Liver (tissue), 8 donors: ENCODE measurements at regions not wholly inside any gene's neighbourhood (a gene's known extent, or its start where the extent isn't known, plus 50 kb on each side); places are given as distances from the start of the nearest gene placed in this dataset.

Source experiments
- DNase-seq: peaks from one replicate; pipeline ENCODE4 v3.0.0-alpha.2; 2017; ENCODE audit warnings: low spot score
- H3K27ac ChIP-seq, 2 donors: one replicate each; pipeline ENCODE4 v1.7.0; 2013; ENCODE audit warnings: inconsistent platforms in 2 of 2, low read length in 2 of 2, control low read depth in 1 of 2, low read depth in 1 of 2, mild to moderate bottlenecking in 1 of 2
- H3K27me3 ChIP-seq, 4 donors: one replicate each; pipeline versions ENCODE4 v1.6.1 to v1.7.0; 2013; ENCODE audit warnings: low read length in 3 of 4, inconsistent platforms in 1 of 4, mild to moderate bottlenecking in 1 of 4, moderate library complexity in 1 of 4; ENCODE audit not compliant: control insufficient read depth in 4 of 4, insufficient read depth in 4 of 4
- H3K36me3 ChIP-seq, 4 donors: one replicate each; pipeline versions ENCODE4 v1.6.1 to v1.7.0; 2013; ENCODE audit warnings: low read length in 3 of 4, mild to moderate bottlenecking in 3 of 4, low read depth in 1 of 4, moderate library complexity in 1 of 4; ENCODE audit not compliant: control insufficient read depth in 4 of 4, insufficient read depth in 3 of 4
- H3K4me1 ChIP-seq, 4 donors: one replicate each; pipeline versions ENCODE4 v1.6.1 to v1.7.0; 2013; ENCODE audit warnings: low read length in 3 of 4, mild to moderate bottlenecking in 3 of 4, moderate library complexity in 1 of 4; ENCODE audit not compliant: control insufficient read depth in 4 of 4, insufficient read depth in 4 of 4
- H3K4me3 ChIP-seq, 3 donors: one replicate each; pipeline versions ENCODE4 v1.6.1 to v1.7.0; 2013; ENCODE audit warnings: low read length in 3 of 3, control low read depth in 1 of 3, low read depth in 1 of 3, mild to moderate bottlenecking in 1 of 3
- H3K9ac ChIP-seq, 2 donors: one replicate each; pipeline ENCODE4 v1.7.0; 2013; ENCODE audit warnings: low read length in 2 of 2, mild to moderate bottlenecking in 2 of 2, moderate library complexity in 2 of 2, control low read depth in 1 of 2, low read depth in 1 of 2
- H3K9me3 ChIP-seq, 4 donors: one replicate each; pipeline versions ENCODE4 v1.6.1 to v1.7.0; 2013; ENCODE audit warnings: low read length in 3 of 4; ENCODE audit not compliant: control insufficient read depth in 4 of 4
- ATF3 ChIP-seq: IDR thresholded peaks from 2 replicates; pipeline ENCODE4 v1.6.1; 2016; ENCODE audit warnings: antibody characterized with exemption
- EGR1 ChIP-seq, 2 donors: IDR thresholded peaks; 2 replicates each; pipeline ENCODE4 v1.6.1; 2016 to 2018; ENCODE audit warnings: antibody characterized with exemption in 2 of 2, low read depth in 2 of 2
- FOXA1 ChIP-seq: IDR thresholded peaks from 2 replicates; pipeline ENCODE4 v1.6.1; 2016; ENCODE audit warnings: antibody characterized with exemption
- FOXA2 ChIP-seq: IDR thresholded peaks from 2 replicates; pipeline ENCODE4 v1.6.1; 2016; ENCODE audit warnings: antibody characterized with exemption
- GABPA ChIP-seq, 2 donors: IDR thresholded peaks in 1 of 2; conservative IDR thresholded peaks in 1 of 2; 2 replicates each; pipeline ENCODE4 v1.6.1; 2016; ENCODE audit warnings: antibody characterized with exemption in 2 of 2, mild to moderate bottlenecking in 1 of 2, moderate library complexity in 1 of 2
- HNF4A ChIP-seq, 2 donors: conservative IDR thresholded peaks; 2 replicates each; pipeline ENCODE4 v1.6.1; 2016; ENCODE audit warnings: antibody characterized with exemption in 2 of 2, mild to moderate bottlenecking in 2 of 2
- HNF4G ChIP-seq: IDR thresholded peaks from 2 replicates; pipeline ENCODE4 v1.6.1; 2016; ENCODE audit warnings: antibody characterized with exemption
- JUND ChIP-seq, 2 donors: IDR thresholded peaks; 2 replicates each; pipeline ENCODE4 v1.6.1; 2016; ENCODE audit warnings: antibody characterized with exemption in 2 of 2
- MAX ChIP-seq: IDR thresholded peaks from 2 replicates; pipeline ENCODE4 v1.6.1; 2016; ENCODE audit warnings: antibody characterized with exemption
- NR2F2 ChIP-seq: IDR thresholded peaks from 2 replicates; pipeline ENCODE4 v1.6.1; 2016; ENCODE audit warnings: antibody characterized with exemption
- RAD21 ChIP-seq, 2 donors: IDR thresholded peaks; 2 replicates each; pipeline ENCODE4 v1.6.1; 2016; ENCODE audit warnings: antibody characterized with exemption in 2 of 2, mild to moderate bottlenecking in 2 of 2
- REST ChIP-seq: IDR thresholded peaks from 2 replicates; pipeline ENCODE4 v1.6.1; 2016; ENCODE audit warnings: antibody characterized with exemption, mild to moderate bottlenecking
- RXRA ChIP-seq, 2 donors: IDR thresholded peaks; 2 replicates each; pipeline ENCODE4 v1.6.1; 2017 to 2018; ENCODE audit warnings: antibody characterized with exemption in 2 of 2, mild to moderate bottlenecking in 1 of 2
- SP1 ChIP-seq: IDR thresholded peaks from 2 replicates; pipeline ENCODE4 v1.6.1; 2018; ENCODE audit warnings: antibody characterized with exemption, mild to moderate bottlenecking
- TAF1 ChIP-seq: conservative IDR thresholded peaks from 2 replicates; pipeline ENCODE4 v1.6.1; 2016; ENCODE audit warnings: antibody characterized with exemption, mild to moderate bottlenecking
- YY1 ChIP-seq: IDR thresholded peaks from 2 replicates; pipeline ENCODE4 v1.6.1; 2016; ENCODE audit warnings: antibody characterized with exemption, mild to moderate bottlenecking
- ZBTB33 ChIP-seq: IDR thresholded peaks from 2 replicates; pipeline ENCODE4 v1.6.1; 2016; ENCODE audit warnings: antibody characterized with exemption
- WGBS: extraction: QIAGEN DNeasy Blood & Tissue Kit; methylation state at CpG from one replicate; pipeline ENCODE4 v1.1.7; 2013; 5-methylcytosine and 5-hydroxymethylcytosine counted together
- TF ChIP-seq, protein P1 (sequence below): fragments of 150-350 bp; IDR thresholded peaks from 2 replicates; pipeline ENCODE4 v1.5.1; 2017; ENCODE audit warnings: improper control_type of control experiment, low read depth, low read length; ENCODE audit not compliant: missing input control
- donor health status: healthy.
- donor health status: healthy.
- donor health status: healthy.
- donor health status: healthy.
- donor health status: healthy.

DNA sequence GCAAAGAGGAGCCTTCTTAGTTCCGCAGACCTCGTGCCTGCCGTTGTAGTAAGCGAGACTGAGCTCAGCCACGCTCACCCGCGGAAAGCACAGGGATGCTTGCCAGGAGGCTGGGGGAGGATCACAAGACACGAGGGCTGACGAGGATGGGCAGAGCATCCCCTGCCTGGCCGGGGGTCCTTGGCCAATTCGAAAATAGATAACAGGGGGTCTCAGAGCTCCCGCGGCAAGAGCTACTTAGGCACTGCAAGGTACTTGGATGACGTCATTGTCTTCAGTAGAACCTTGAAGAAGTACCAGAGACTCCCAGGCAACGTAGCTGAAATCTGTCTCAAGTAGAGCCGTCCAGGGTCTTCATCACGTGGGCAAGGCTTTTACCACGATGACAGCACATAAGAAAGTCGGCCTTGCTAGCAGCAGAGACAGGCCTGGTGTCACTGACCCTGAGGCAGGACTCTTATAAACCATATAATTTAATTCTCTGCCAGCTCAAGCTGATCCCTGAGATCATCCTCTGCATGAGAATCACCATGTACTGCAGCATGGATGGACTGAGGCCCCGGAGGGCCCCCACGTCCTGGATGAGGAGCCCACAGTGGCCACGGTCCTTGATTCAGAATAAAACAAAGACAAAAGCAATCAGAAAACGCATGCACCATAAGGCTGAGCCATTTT is 81.9 kb downstream of the TMEM18 start:
- TF ChIP-seq SP1, result no peak
- TF ChIP-seq GABPA (IDR thresholded peaks at IDR 0.05 in 1 of 2, conservative IDR thresholded peaks at IDR 0.05 in 1 of 2), result no peak
- no peak for TF ChIP-seq ZBTB33
- no peak for TF ChIP-seq ATF3
- no peak for TF ChIP-seq FOXA1
- no peak for TF ChIP-seq HNF4A (conservative IDR thresholded peaks at IDR 0.05)
- TF ChIP-seq JUND (IDR thresholded peaks at IDR 0.05), result no peak
- TF ChIP-seq NR2F2, result no peak
- TF ChIP-seq HNF4G, result no peak
- TF ChIP-seq EGR1 (IDR thresholded peaks at IDR 0.05; ENCODE audit: low read depth in 2 of 2), result no peak
- TF ChIP-seq RAD21 (IDR thresholded peaks at IDR 0.05), result no peak
- TF ChIP-seq, protein P1, sequence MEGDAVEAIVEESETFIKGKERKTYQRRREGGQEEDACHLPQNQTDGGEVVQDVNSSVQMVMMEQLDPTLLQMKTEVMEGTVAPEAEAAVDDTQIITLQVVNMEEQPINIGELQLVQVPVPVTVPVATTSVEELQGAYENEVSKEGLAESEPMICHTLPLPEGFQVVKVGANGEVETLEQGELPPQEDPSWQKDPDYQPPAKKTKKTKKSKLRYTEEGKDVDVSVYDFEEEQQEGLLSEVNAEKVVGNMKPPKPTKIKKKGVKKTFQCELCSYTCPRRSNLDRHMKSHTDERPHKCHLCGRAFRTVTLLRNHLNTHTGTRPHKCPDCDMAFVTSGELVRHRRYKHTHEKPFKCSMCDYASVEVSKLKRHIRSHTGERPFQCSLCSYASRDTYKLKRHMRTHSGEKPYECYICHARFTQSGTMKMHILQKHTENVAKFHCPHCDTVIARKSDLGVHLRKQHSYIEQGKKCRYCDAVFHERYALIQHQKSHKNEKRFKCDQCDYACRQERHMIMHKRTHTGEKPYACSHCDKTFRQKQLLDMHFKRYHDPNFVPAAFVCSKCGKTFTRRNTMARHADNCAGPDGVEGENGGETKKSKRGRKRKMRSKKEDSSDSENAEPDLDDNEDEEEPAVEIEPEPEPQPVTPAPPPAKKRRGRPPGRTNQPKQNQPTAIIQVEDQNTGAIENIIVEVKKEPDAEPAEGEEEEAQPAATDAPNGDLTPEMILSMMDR, result no peak
- TF ChIP-seq FOXA2, result no peak
- no peak for TF ChIP-seq YY1
- no peak for TF ChIP-seq TAF1
- TF ChIP-seq REST, result no peak
- TF ChIP-seq RXRA (IDR thresholded peaks at IDR 0.05), result no peak
- TF ChIP-seq MAX, result no peak
- WGBS, result 75% methylated on average over 23 of the region's 23 CpGs
- Histone ChIP-seq H3K4me1 (no peaks in the 10 kb centered on the region), H3K27me3 (no peaks in the 10 kb centered on the region), H3K27ac (no peak overlapping the region), H3K9me3 (no peaks in the 10 kb centered on the region), H3K36me3 (no peaks in the 10 kb centered on the region), H3K4me3 (no peak overlapping the region), H3K9ac (no peak overlapping the region)
- DNase-seq, result no peak
